ENCODE measurements at regions not wholly inside any gene's neighbourhood (a gene's known extent, or its start where the extent isn't known, plus 50 kb on each side); places are given as distances from the start of the nearest gene placed in this dataset.

GRCh38 chr11:32184723-32185376 lies 94.0 kb downstream of the RCN1 start:
- Histone ChIP-seq H3K27me3 (ENCODE audit: control insufficient read depth in 2 of 2, insufficient read depth in 2 of 2, low read length in 2 of 2) (no peaks in the 10 kb centered on the region), H3K79me2 (ENCODE audit: insufficient read depth, low read length) (no peaks in the 10 kb centered on the region), H3K4me3 (replicated peaks in 1 of 3; ENCODE audit: low read depth in 2 of 3, low read length in 3 of 3) (no peak overlapping the region), H3K9me3 (replicated peaks in 1 of 2; ENCODE audit: control insufficient read depth in 1 of 2, insufficient read depth in 1 of 2, low read length in 2 of 2) (no peaks in the 10 kb centered on the region), H3K36me3 (replicated peaks in 1 of 2; ENCODE audit: control insufficient read depth in 1 of 2, insufficient read depth in 2 of 2, low read length in 2 of 2) (no peaks in the 10 kb centered on the region), H2AFZ (ENCODE audit: insufficient read depth, low read depth, low read length, poor library complexity, severe bottlenecking) (peak overlapping the region; percentile 33), H3K4me1 (ENCODE audit: control insufficient read depth in 1 of 2, insufficient read depth in 2 of 2, low read length in 2 of 2) (no peaks in the 10 kb centered on the region), H3K27ac (ENCODE audit: low read depth in 1 of 2, low read length in 2 of 2) (no peak overlapping the region), H3K9ac (ENCODE audit: insufficient read depth, low read length, poor library complexity, severe bottlenecking) (no peak overlapping the region), H3K4me2 (replicated peaks; ENCODE audit: extremely low read depth, low read length, poor library complexity, severe bottlenecking) (no peak overlapping the region), H4K20me1 (ENCODE audit: insufficient read depth, low read length) (no peaks in the 10 kb centered on the region)
- no peak overlapping the region for H3K27ac Mint-ChIP-seq
- H3K4me3 Mint-ChIP-seq = no peak overlapping the region
- WGBS (ENCODE audit: insufficient coverage) = 74% methylated on average over 5 of the region's 10 CpGs
- DNase-seq = no peak
- H3K27me3 Mint-ChIP-seq (ENCODE audit: low read depth in 3 of 3) = peaks cover 0 to 4% (median 2%) of the 10 kb centered on the region in 3 donors
- intact Hi-C loops (cut with micrococcal nuclease) = no loop called here
- no peaks in the 10 kb centered on the region for H3K36me3 Mint-ChIP-seq
- TF ChIP-seq, protein P1, sequence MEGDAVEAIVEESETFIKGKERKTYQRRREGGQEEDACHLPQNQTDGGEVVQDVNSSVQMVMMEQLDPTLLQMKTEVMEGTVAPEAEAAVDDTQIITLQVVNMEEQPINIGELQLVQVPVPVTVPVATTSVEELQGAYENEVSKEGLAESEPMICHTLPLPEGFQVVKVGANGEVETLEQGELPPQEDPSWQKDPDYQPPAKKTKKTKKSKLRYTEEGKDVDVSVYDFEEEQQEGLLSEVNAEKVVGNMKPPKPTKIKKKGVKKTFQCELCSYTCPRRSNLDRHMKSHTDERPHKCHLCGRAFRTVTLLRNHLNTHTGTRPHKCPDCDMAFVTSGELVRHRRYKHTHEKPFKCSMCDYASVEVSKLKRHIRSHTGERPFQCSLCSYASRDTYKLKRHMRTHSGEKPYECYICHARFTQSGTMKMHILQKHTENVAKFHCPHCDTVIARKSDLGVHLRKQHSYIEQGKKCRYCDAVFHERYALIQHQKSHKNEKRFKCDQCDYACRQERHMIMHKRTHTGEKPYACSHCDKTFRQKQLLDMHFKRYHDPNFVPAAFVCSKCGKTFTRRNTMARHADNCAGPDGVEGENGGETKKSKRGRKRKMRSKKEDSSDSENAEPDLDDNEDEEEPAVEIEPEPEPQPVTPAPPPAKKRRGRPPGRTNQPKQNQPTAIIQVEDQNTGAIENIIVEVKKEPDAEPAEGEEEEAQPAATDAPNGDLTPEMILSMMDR (IDR thresholded peaks at IDR 0.05) = no peak
- H3K9me3 Mint-ChIP-seq = no peaks in the 10 kb centered on the region
- H3K4me1 Mint-ChIP-seq = peaks cover 4% of the 10 kb centered on the region

DNA sequence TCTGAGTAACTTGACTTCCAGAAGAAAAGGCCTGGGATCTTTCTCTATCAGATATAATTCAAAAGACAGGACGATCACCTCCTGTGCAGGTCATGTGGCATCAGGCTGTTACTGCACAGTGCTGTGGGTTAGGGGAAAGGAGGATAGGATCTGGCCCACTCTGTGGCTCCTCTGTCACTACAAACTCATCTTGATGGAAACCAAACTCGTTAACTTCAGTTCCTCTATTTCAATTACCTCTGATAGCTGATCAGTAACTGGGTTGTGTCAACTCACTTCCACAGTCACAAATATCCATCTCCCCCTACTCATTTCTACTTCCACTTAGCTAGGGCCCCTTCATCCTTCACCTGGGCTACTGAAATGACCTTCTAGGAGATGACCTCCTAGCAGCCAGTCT lies 95.2 kb downstream of the RCN1 start:
- Histone ChIP-seq H2AFZ (ENCODE audit: insufficient read depth, low read depth, low read length, poor library complexity, severe bottlenecking) (no peak overlapping the region), H4K20me1 (ENCODE audit: insufficient read depth, low read length) (no peaks in the 10 kb centered on the region), H3K4me1 (ENCODE audit: control insufficient read depth in 1 of 2, insufficient read depth in 2 of 2, low read length in 2 of 2) (no peaks in the 10 kb centered on the region), H3K4me2 (replicated peaks; ENCODE audit: extremely low read depth, low read length, poor library complexity, severe bottlenecking) (no peak overlapping the region), H3K27me3 (ENCODE audit: control insufficient read depth in 2 of 2, insufficient read depth in 2 of 2, low read length in 2 of 2) (no peaks in the 10 kb centered on the region), H3K9ac (ENCODE audit: insufficient read depth, low read length, poor library complexity, severe bottlenecking) (no peak overlapping the region), H3K9me3 (replicated peaks in 1 of 2; ENCODE audit: control insufficient read depth in 1 of 2, insufficient read depth in 1 of 2, low read length in 2 of 2) (no peaks in the 10 kb centered on the region), H3K79me2 (ENCODE audit: insufficient read depth, low read length) (no peaks in the 10 kb centered on the region), H3K4me3 (replicated peaks in 1 of 3; ENCODE audit: low read depth in 2 of 3, low read length in 3 of 3) (no peak overlapping the region), H3K36me3 (replicated peaks in 1 of 2; ENCODE audit: control insufficient read depth in 1 of 2, insufficient read depth in 2 of 2, low read length in 2 of 2) (no peaks in the 10 kb centered on the region), H3K27ac (ENCODE audit: low read depth in 1 of 2, low read length in 2 of 2) (no peak overlapping the region)
- H3K4me3 Mint-ChIP-seq = no peak overlapping the region
- 45% methylated on average over 1 of the region's 2 CpGs for WGBS (ENCODE audit: insufficient coverage)
- no peaks in the 10 kb centered on the region for H3K36me3 Mint-ChIP-seq
- peaks cover 0 to 2% (median 0%) of the 10 kb centered on the region in 7 donors for H3K9me3 Mint-ChIP-seq
- intact Hi-C loops (cut with micrococcal nuclease) = no loop called here
- no peak overlapping the region for H3K27ac Mint-ChIP-seq
- TF ChIP-seq, protein P1 (IDR thresholded peaks at IDR 0.05) = no peak
- peaks cover 4% of the 10 kb centered on the region for H3K4me1 Mint-ChIP-seq
- no peak for DNase-seq
- H3K27me3 Mint-ChIP-seq (ENCODE audit: low read depth in 3 of 3) = peaks cover 0 to 4% (median 2%) of the 10 kb centered on the region in 3 donors
